ENCODE measurements at regions not wholly inside any gene's neighbourhood (a gene's known extent, or its start where the extent isn't known, plus 50 kb on each side); places are given as distances from the start of the nearest gene placed in this dataset.
"Not testable (repeated sequence)": the region's sequence is repeated elsewhere in the genome, so short reads cannot be mapped to it uniquely, and the experiment has no call there.

- DNase-seq (ENCODE audit: low read depth, low spot score), result no peak
Observed at GRCh38 chr2:2898744-2899143, 478.9 kb downstream of the EIPR1 start.

DNA sequence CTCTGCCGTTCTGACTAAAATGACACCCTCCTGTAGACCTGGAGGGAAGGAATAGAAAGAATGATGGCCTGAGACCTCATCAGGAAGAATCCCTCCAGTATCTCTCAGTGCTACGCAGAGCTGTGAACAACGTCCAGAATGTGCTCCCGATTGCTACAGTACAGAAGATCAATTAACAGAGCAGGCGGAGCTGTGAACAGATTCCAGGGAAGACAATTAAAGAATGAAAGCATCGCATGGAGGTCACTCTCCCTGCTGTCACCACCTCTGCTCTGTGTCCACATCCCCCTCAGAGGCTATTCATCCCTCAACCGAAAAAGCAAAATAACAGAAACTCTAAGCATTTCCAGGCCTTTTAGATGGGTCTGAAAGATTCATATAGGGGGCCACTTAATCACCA lies 481.0 kb downstream of the EIPR1 start:
- no peak for DNase-seq (ENCODE audit: low read depth, low spot score)

- DNase-seq (ENCODE audit: low read depth, low spot score), result no peak
Observed at GRCh38 chr2:2896011-2896410, 481.6 kb downstream of the EIPR1 start.

- not testable (repeated sequence) for DNase-seq (ENCODE audit: low read depth, low spot score)
Observed at GRCh38 chr2:2894011-2894410, 483.6 kb downstream of the EIPR1 start.

- no peak for DNase-seq (ENCODE audit: low read depth, low spot score)
Observed at GRCh38 chr2:2892892-2893291, 484.7 kb downstream of the EIPR1 start.

DNA sequence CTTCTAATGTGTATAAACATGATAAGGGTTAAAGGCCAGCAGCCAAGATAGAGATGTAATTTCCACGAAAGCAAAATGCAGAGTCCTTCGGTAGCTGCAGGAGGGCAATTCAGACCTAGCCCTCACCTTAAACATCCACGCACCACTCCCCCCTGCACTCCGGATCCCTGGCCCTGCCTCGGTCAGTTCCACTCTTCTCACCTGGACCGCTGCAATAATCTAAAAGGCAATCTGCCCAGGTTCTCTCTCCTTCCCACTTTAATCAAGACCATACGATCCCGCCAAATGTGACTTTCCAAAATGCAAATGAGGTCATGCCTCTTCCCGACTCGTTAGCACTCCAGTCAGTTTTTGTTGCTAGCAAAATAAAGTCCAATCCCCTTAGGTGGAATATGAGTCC lies 485.2 kb downstream of the EIPR1 start:
- DNase-seq (ENCODE audit: low read depth, low spot score), result no peak

- no peak for DNase-seq (ENCODE audit: low read depth, low spot score)
Observed at GRCh38 chr2:2890901-2891300, 486.7 kb downstream of the EIPR1 start.

DNA sequence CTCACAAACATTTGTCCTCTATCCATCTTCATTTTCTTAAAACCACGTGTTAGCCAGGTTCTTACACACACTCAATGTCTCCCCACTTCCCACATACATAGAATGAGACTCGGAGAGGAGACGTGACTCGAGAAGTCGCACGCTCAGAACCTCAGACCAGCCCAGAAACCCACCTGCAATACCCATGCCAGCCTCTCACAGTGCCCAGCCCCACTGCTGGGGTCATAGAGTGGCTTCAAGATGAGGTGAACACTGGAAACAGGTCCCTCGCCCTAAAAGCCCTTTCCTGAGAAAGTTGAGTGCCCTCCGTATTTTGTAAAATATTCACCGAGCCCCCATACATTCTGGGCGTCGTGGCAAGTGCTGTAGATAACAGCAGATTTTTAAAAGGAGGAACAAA lies 487.4 kb downstream of the EIPR1 start:
- DNase-seq (ENCODE audit: low read depth, low spot score), result no peak

DNA sequence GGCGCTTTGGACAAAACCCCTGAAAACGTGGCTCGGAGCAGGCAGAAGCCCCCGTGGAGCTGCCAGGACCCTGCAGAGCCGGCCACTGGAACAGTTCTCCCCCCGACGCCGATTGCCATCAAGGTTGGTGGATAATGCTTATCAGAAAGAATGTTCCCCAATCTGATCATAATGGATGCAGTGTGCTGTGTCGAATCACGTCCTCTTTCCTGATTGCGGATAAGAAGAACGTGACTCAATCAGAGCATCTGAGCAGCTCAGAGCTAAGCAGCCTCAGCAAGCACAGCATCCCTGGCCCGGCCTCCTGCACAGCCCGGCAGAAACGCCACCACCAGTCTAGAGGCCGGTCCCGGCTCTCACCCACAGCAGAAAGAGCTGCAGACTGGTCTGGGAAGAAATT lies 488.0 kb downstream of the EIPR1 start:
- no peak for DNase-seq (ENCODE audit: low read depth, low spot score)

GRCh38 chr2:2889141-2889540 lies 488.5 kb downstream of the EIPR1 start:
- no peak for DNase-seq (ENCODE audit: low read depth, low spot score)

GRCh38 chr2:2887772-2888387 lies 489.7 kb downstream of the EIPR1 start:
- no peak for DNase-seq (ENCODE audit: low read depth, low spot score)

DNA sequence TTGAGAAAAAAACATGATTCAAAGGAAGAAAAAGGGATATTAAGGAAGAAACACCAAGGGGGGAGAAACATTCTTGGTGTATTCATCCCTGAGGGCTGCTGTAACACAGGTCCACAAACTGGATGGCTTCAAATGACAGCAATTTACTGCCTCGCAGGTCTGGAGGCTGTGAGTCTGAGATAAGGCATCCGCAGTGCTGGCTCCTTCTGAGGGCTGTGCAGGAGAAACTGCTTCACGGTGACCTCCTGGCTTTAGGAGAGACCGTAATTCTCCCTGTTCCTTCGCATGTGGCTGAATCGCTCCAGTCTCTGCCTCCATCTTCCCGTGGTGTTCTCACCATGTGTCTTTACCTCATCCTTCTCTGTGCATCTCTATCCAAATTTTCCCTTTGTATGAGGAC lies 490.7 kb downstream of the EIPR1 start:
- no peak for DNase-seq (ENCODE audit: low read depth, low spot score)

DNA sequence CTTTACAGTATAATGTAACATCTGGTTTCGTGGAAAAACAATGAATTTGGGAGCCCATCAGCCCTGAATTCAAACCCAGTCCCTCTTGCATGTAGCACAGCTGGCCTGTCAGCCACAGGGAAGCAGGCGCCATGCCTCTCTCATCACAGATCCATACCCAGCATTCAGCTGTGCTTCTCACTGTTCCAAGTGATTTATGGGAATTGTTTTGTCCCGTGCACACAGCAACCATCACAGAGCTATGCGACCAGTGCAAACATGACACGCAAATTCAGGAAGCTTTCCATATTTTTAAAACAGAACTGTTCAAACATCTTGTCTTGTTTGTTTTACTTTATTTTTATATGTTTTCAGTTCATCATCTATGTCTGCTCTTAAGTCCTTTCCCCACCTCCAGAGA lies 496.1 kb downstream of the EIPR1 start:
- no peak for DNase-seq (ENCODE audit: low read depth, low spot score)

- DNase-seq (ENCODE audit: low read depth, low spot score), result no peak
Observed at GRCh38 chr2:2880938-2881337, 496.7 kb downstream of the EIPR1 start.

- no peak for DNase-seq (ENCODE audit: low read depth, low spot score)
Observed at GRCh38 chr2:2879781-2880180, 497.8 kb downstream of the EIPR1 start.

DNA sequence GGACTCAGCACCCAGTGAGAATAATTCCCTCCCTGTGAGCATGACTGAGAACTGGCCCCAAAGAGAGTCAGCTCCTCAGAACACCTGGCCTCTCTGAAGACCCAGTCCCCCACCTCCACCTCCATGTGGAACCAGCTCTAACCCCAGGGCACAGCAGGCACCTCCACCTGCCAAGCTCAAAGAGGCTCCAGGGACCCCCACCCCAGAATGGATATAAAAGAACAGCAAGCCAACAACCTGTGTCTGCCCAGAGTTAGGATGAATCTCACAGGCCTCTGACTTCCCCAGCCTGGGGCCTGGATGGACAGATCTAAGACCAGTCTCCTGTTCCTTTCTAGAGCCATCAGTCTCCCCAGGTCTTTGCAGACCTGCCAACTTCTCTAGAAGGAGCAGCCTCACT lies 498.5 kb downstream of the EIPR1 start:
- no peak for DNase-seq (ENCODE audit: low read depth, low spot score)

GRCh38 chr2:2877427-2877826 lies 500.2 kb downstream of the EIPR1 start:
- no peak for DNase-seq (ENCODE audit: low read depth, low spot score)

- DNase-seq (ENCODE audit: low read depth, low spot score), result no peak
Observed at GRCh38 chr2:2876331-2877221, 501.0 kb downstream of the EIPR1 start.

- DNase-seq (ENCODE audit: low read depth, low spot score), result no peak
Observed at GRCh38 chr2:2875831-2876230, 501.8 kb downstream of the EIPR1 start.

DNA sequence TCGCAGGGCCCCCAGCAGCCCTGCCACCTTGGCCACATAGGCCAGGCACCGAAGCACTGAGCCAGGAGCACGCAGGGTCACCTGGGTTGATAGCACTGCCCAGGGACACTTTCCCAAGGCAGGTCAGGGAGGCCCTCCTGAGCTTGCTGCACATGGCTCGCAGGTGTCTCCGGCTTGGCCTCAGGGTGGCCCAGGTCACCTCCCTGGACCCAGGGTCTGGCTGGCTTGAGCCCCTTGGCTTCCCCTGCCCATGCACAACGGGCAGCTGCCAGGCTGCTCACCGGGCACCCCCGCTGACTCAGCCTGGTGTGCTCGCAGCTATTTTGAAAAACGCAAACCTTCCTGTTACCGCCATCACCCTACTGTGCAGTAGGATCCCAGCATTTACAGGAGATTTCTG lies 502.3 kb downstream of the EIPR1 start:
- no peak for DNase-seq (ENCODE audit: low read depth, low spot score)

GRCh38 chr2:2874805-2875204 lies 502.8 kb downstream of the EIPR1 start:
- no peak for DNase-seq (ENCODE audit: low read depth, low spot score)

GRCh38 chr2:2874341-2874740 lies 503.3 kb downstream of the EIPR1 start:
- no peak for DNase-seq (ENCODE audit: low read depth, low spot score)

GRCh38 chr2:2873450-2873811 lies 504.2 kb downstream of the EIPR1 start:
- DNase-seq (ENCODE audit: low read depth, low spot score), result no peak

All from iPS DF 19.7 (cell line).